DND-41 (cell line): ENCODE measurements at regions not wholly inside any gene's neighbourhood (a gene's known extent, or its start where the extent isn't known, plus 50 kb on each side); places are given as distances from the start of the nearest gene placed in this dataset.

ENCODE experiments used
- ATAC-seq: fragments of 200-7000 bp; cut with Tn5 transposase; 3 replicates; pipeline ENCODE4 v1.9.1; 2021; ENCODE audit warnings: low read depth; ENCODE audit not compliant: insufficient read depth
- DNase-seq: peaks from one replicate; pipeline ENCODE4 v3.0.0-alpha.2; 2020
- H2AFZ ChIP-seq: 2 replicates; pipeline ENCODE4 v1.6.0; 2012; ENCODE audit warnings: low read depth, low read length
- H3K27ac ChIP-seq: 2 replicates; pipeline ENCODE4 v1.5.1; 2012; ENCODE audit warnings: low read length, inconsistent platforms
- H3K27me3 ChIP-seq: fragments of 200-600 bp; sonication (generic); 2 replicates; pipeline ENCODE4 v1.6.0; 2012; ENCODE audit warnings: low read length, mild to moderate bottlenecking, inconsistent platforms; ENCODE audit not compliant: insufficient read depth, poor library complexity
- H3K36me3 ChIP-seq: 2 replicates; pipeline ENCODE4 v1.5.1; 2012; ENCODE audit warnings: low read length, inconsistent platforms; ENCODE audit not compliant: insufficient read depth
- H3K4me1 ChIP-seq: 2 replicates; pipeline ENCODE4 v1.5.1; 2012; ENCODE audit warnings: mild to moderate bottlenecking, low read length; ENCODE audit not compliant: insufficient read depth
- H3K4me2 ChIP-seq: 2 replicates; pipeline ENCODE4 v1.6.0; 2012; ENCODE audit warnings: mild to moderate bottlenecking, moderate library complexity, low read length, inconsistent platforms; ENCODE audit not compliant: insufficient read depth
- H3K4me3 ChIP-seq, 2 experiments: fragments of 200-600 bp in 1 of 2; shearing (Covaris generic) in 1 of 2; 2 replicates each; pipeline ENCODE4 v1.5.1; 2012 to 2016; ENCODE audit warnings: inconsistent platforms in 2 of 2, low read length in 2 of 2, mild to moderate bottlenecking in 2 of 2, low read depth in 1 of 2, moderate library complexity in 1 of 2
- H3K79me2 ChIP-seq: 2 replicates; pipeline ENCODE4 v1.6.0; 2012; ENCODE audit warnings: low read length, inconsistent platforms; ENCODE audit not compliant: insufficient read depth
- H3K9ac ChIP-seq: 2 replicates; pipeline ENCODE4 v1.6.0; 2012; ENCODE audit warnings: low read depth, mild to moderate bottlenecking, inconsistent platforms, low read length, moderate library complexity
- H3K9me3 ChIP-seq: 2 replicates; pipeline ENCODE4 v1.5.1; 2012; ENCODE audit warnings: low read length, moderate library complexity, mild to moderate bottlenecking, inconsistent platforms; ENCODE audit not compliant: insufficient read depth, severe bottlenecking
- H4K20me1 ChIP-seq: 2 replicates; pipeline ENCODE4 v1.6.0; 2012; ENCODE audit warnings: low read length; ENCODE audit not compliant: insufficient read depth
- CTCF ChIP-seq: IDR thresholded peaks from 2 replicates; pipeline ENCODE4 v1.5.1; 2012; ENCODE audit warnings: borderline replicate concordance, low read length, moderate library complexity, mild to moderate bottlenecking; ENCODE audit not compliant: poor library complexity, severe bottlenecking; ENCODE audit errors: extremely low read depth
- EZH2 ChIP-seq: IDR thresholded peaks from 3 replicates; pipeline ENCODE4 v1.6.1; 2012; ENCODE audit warnings: borderline replicate concordance, low read depth, mild to moderate bottlenecking, moderate library complexity, low read length, inconsistent platforms; ENCODE audit not compliant: severe bottlenecking

- Histone ChIP-seq H3K9me3 (peaks cover 4% of the 10 kb centered on the region), H2AFZ (no peak overlapping the region), H3K27ac (no peak overlapping the region), H3K4me3 (no peak overlapping the region), H3K27me3 (no peaks in the 10 kb centered on the region), H3K4me1 (peaks cover 3% of the 10 kb centered on the region; the same call in 1 of the 2 replicates), H4K20me1 (no peaks in the 10 kb centered on the region), H3K9ac (no peak overlapping the region), H3K36me3 (no peaks in the 10 kb centered on the region), H3K79me2 (no peaks in the 10 kb centered on the region), H3K4me2 (no peak overlapping the region)
- no peak for TF ChIP-seq EZH2
- no peak for TF ChIP-seq CTCF
- ATAC-seq (no peak), DNase-seq (no peak)
Measured at GRCh38 chr12:24632466-24632865, 316.4 kb downstream of the BCAT1 start.

GRCh38 chr12:24631676-24632426 is 317.1 kb downstream of the BCAT1 start:
- Histone ChIP-seq H3K79me2 (no peaks in the 10 kb centered on the region), H3K4me3 (no peak overlapping the region)

GRCh38 chr12:24630856-24631255 is 318.0 kb downstream of the BCAT1 start:
- DNase-seq, result no peak
- no peak overlapping the region for H2AFZ ChIP-seq
- no peak for TF ChIP-seq EZH2
- TF ChIP-seq CTCF, result no peak
- H4K20me1 ChIP-seq, result no peaks in the 10 kb centered on the region
- no peak overlapping the region for H3K9ac ChIP-seq
- H3K79me2 ChIP-seq, result no peaks in the 10 kb centered on the region
- peaks cover 4% of the 10 kb centered on the region for H3K9me3 ChIP-seq
- peaks cover 3% of the 10 kb centered on the region; the same call in 1 of the 2 replicates for H3K4me1 ChIP-seq
- ATAC-seq, result no peak
- no peak overlapping the region for H3K4me3 ChIP-seq
- no peak overlapping the region for H3K4me2 ChIP-seq
- no peaks in the 10 kb centered on the region for H3K27me3 ChIP-seq
- no peak overlapping the region for H3K27ac ChIP-seq
- no peaks in the 10 kb centered on the region for H3K36me3 ChIP-seq

More at GRCh38 chr12:24631676-24632426, 317.1 kb downstream of the BCAT1 start:
- DNase-seq (no peak), ATAC-seq (no peak)
- Histone ChIP-seq H3K4me1 (peaks cover 3% of the 10 kb centered on the region; the same call in 1 of the 2 replicates), H2AFZ (no peak overlapping the region), H4K20me1 (no peaks in the 10 kb centered on the region), H3K27me3 (no peaks in the 10 kb centered on the region), H3K9me3 (peaks cover 4% of the 10 kb centered on the region), H3K36me3 (no peaks in the 10 kb centered on the region), H3K27ac (no peak overlapping the region), H3K4me2 (no peak overlapping the region), H3K9ac (no peak overlapping the region)
- TF ChIP-seq EZH2 (no peak), CTCF (no peak)
